Ureter (tissue), 1 donor: ENCODE measurements at regions not wholly inside any gene's neighbourhood (a gene's known extent, or its start where the extent isn't known, plus 50 kb on each side); places are given as distances from the start of the nearest gene placed in this dataset.

Source experiments
- DNase-seq: peaks from one replicate; pipeline ENCODE4 v3.0.0-alpha.2; 2020; ENCODE audit warnings: low spot score
- donor health status: DM: yes; HTN: yes; CAD: no.

GRCh38 chr18:2312440-2312839 lies 258.9 kb downstream of the METTL4 start:
- DNase-seq = no peak

GRCh38 chr18:2313332-2313731 lies 258.0 kb downstream of the METTL4 start:
- DNase-seq = no peak

DNA sequence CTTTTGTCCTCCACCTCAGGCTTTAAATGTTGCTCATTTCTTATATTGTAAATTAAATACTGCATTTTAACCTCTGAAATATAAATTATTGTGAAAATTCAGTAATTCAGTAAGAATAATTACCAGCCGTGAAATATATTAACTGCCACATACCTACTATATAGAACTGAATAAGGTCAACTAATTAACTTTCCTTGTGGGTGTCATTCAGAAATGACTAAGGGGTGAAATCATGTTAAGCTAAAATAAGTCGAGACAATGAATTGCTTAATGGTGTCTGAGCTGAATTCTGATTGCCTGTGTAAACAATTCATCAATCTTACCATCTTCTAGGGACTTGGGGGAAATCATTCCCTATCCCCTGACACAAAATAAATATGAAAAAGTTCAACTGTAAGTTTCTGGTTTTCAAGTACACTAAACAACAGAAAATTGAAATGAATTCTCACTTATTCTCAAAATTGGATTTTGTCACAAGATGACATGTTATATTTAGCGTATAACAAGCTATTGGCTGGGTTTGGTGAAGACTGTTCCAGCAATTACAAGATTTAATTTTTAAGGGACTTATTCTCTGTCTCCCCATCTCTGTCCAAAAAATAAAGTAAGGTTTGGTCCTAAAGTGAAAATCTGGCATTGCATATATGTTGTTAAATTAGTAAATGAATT lies 255.1 kb downstream of the METTL4 start:
- no peak for DNase-seq

- DNase-seq = no peak
Observed at GRCh38 chr18:2316751-2317696, 254.3 kb downstream of the METTL4 start.

GRCh38 chr18:2324459-2324858 lies 246.8 kb downstream of the METTL4 start:
- no peak for DNase-seq

- no peak for DNase-seq
Observed at GRCh38 chr18:2325308-2325849, 245.9 kb downstream of the METTL4 start.

- no peak for DNase-seq
Observed at GRCh38 chr18:2325933-2326332, 245.4 kb downstream of the METTL4 start.

GRCh38 chr18:2326999-2327398 lies 244.3 kb downstream of the METTL4 start:
- DNase-seq = no peak

GRCh38 chr18:2330764-2331163 lies 240.5 kb downstream of the METTL4 start:
- no peak for DNase-seq

GRCh38 chr18:2331491-2331890 lies 239.8 kb downstream of the METTL4 start:
- no peak for DNase-seq

DNA sequence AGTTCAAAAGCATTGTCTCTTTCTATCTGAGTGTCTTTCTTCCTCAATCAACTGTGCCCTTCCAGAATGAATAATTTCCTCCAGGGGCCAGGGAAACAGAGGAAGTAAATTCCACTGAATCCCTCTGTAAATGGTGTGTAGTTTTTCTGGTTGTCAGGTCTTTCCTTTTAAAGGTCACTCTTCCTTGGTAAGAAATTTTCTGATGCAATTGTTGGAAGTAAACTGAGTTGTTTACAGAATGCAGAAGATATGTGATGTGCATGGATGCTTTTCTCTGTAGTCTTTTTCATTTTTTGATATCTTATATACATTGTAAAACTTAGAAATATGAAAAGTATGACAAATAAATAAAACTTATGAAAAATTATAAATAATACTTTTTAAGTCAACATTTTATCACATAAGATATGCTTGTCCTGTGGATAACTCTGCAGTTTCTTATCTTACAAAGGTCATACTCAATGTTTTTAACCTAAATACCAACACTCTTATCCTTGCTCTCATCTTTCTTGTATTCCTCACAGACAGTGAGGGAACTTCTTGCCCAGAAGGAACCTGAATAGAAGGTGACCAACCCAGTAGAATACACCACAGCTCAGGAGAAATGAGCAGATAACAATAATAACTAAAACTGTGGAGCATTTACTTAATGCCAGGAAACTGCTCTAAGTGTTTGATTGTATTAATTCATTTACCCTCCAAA lies 234.5 kb downstream of the METTL4 start:
- no peak for DNase-seq

DNA sequence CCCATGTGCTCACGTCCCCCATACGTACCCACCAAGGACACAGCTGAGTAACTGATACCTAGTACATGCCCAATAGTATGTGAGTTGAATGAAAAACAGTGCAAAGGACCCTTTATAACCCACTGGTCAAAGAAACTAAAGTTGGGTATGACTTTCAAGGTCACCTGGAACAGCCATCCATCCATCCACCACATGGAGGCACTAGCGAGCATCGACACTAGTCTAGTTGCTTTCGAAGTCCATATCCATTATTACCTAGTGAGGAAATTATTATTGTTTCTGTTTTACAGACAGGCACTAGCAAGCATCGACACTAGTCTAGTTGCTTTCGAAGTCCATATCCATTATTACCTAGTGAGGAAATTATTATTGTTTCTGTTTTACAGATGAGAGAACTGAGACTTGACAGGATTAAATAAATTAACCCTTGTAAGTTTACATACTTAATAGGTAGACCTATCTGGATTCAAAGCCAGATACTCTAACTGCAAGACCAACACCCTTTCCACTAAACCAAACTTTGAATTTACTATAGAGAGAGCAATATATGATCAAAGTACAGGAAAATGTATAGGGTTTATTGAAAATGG lies 233.7 kb downstream of the METTL4 start:
- no peak for DNase-seq

- DNase-seq = no peak
Observed at GRCh38 chr18:2338601-2339000, 232.7 kb downstream of the METTL4 start.

GRCh38 chr18:2340335-2340734 lies 231.0 kb downstream of the METTL4 start:
- DNase-seq = no peak

DNA sequence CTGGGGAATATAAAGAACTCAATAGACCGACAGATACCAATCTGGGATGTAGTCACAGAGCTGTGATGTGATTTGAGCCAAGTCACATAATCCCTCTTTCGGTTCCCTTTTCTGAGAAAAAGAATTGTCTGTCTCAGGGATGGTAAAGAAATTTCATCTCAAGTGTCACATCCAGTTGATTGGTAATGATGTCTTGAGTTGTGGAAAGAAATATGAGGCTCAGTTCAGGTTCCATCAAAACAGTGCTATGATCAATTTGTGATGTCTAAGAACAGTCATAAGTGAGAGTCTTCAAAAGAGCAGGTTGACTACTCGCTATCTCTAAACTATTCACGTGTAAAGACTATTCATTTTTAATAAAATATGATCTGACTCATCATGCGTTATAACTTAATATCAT lies 223.3 kb downstream of the METTL4 start:
- no peak for DNase-seq

DNA sequence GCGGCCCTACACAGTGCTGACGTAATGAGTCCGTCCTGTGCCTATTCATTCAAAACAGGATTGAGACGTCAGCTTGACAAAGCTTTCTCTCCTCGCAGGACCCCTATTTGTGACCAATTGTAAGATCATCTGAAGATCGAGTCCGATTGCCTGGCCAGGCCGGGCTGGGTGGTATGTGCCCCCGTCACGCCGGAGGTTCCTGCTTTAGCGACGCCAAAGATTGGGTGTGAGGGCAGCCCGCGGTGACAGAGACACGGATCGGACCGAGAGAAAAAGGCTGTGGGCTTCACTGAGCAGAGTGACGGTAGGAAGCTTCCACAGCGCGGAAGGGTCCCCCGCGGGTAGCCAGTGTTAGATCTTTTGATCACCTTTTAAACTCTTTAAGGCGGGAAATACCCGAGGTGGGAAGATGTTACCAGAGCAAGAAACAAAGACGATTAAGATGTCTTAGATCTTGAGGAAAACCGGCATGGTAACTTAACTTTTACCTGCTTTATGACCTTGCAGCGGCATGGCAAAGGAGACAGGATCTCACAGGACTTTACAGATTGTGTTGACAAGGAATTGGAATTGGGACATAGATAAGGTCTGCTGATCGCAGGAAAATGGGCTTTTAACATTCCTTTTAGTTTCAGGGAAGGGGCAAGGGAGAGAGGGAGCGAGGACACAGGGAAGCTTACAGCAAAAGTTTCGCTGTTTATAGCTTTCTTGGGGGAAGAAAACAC lies 220.0 kb downstream of the METTL4 start:
- no peak for DNase-seq

DNA sequence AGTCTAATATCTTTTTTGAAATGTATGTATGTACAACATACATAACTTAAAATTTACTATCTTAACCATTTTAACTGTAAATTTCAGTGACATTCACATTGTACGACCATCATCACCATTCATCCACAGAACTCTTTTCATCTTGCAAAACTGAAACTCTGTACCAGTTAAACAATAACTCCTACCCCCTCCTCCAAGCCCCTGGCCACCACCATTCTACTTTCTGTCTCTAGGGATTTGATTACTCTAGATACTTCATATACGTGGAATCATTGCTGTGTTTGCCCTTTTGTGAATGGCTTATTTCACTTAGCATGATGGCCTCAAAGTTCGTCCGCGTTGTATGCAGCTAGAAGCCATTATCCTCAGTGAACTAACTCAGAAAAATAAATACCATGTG lies 217.0 kb downstream of the METTL4 start:
- no peak for DNase-seq

GRCh38 chr18:2356906-2357305 lies 214.4 kb downstream of the METTL4 start:
- no peak for DNase-seq

DNA sequence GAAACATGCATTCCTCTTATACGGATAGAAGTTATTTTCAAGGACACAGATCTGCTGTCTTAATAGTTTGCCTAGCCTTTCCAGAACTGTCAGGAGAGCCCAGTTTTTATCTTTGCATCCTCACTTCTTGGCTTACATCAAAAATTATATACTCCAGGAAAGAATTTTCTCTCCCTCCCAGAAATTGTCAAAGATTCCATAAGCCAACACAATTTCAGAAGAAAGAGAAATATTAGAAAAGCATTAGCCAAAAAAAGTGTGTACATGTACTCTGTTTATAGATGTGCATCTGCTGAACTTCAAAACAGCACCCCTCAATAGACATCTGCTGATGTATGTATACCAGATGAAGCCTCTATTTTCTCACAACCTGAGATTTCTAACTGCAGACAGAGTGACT lies 210.4 kb downstream of the METTL4 start:
- DNase-seq = no peak

DNA sequence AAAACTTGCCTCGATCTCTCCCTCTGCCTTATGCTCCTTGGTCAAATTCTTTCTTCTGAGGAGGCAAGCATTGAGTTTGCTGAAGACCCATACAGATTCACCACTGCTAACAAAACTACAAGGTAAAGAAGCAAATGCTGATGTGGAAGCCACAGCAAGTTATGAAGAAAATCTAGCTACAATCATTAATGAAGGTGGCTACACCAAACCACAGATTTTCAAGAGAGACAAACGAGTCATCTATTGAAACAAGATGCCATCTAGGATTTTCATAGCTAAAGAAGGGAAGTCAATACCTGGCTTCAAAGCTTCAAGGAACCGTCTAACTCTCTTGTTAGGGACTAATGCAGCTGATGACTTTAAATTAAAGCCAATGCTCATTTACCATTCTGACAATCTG lies 203.2 kb downstream of the METTL4 start:
- no peak for DNase-seq

DNA sequence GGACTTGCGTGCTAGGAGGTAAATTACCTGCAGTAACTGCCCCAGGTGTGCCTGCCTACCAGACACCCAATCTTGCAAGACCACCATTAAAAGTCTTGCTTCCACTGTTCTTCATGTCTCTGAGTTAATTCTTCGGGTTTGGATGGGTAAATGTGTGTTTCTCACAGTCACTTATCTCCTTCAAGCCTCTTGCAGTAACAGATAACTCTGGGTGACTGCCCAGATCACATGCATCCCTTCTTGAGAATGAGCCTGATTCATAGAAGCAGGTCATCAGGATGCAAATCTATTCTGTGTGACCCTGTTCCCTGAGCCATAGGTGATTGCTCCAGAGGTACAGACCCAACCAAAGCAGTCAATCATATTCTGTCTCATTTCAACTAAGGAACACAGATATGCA lies 194.6 kb downstream of the METTL4 start:
- DNase-seq = no peak
